CD4-positive, alpha-beta T cell treated with Interleukin-10 for 1 hour (primary cell): ENCODE measurements at regions not wholly inside any gene's neighbourhood (a gene's known extent, or its start where the extent isn't known, plus 50 kb on each side); places are given as distances from the start of the nearest gene placed in this dataset.
"Not testable (repeated sequence)": the region's sequence is repeated elsewhere in the genome, so short reads cannot be mapped to it uniquely, and the experiment has no call there.

Experiments used
- DNase-seq: peaks from one replicate; pipeline ENCODE4 v3.0.0-alpha.2; 2020

DNA sequence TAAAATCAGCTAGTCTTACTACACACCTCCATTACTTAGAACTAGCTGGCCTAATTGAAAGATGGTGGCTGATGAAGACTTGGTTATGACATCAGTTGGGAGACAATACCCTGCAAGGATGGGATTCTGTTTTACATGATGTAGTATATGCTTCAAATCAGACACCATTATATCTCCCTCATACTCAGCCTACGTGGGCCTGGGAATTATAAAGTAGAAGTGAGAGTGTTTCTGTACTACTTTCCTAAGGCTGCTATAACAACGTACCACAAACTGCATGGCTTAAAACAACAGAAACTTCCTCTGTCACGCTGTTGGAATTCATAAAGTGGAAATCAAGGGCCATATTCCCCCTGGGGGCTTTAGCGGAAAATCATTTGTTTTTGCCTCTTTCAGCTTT is 190.4 kb downstream of the PAH start:
- no peak for DNase-seq

DNA sequence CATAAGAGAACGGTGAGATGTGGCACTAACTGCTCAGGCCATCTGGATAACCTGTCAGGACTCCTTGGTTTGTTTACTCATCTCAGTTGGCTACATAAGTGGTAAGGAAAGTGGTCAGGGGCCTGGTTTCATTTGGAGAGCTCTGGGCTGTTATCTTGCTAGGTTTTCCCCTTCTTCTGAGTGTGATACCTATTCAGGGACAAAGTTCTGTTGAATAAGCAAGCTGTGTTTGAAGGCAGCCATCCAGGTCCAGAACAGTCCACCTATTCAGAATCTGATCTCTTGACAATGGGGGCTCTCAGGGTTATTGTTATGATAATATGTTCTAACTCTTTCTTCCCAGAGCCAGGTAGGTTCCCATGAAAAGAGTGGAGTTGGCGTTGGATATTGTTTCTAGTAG is 194.9 kb downstream of the PAH start:
- DNase-seq, result no peak

DNA sequence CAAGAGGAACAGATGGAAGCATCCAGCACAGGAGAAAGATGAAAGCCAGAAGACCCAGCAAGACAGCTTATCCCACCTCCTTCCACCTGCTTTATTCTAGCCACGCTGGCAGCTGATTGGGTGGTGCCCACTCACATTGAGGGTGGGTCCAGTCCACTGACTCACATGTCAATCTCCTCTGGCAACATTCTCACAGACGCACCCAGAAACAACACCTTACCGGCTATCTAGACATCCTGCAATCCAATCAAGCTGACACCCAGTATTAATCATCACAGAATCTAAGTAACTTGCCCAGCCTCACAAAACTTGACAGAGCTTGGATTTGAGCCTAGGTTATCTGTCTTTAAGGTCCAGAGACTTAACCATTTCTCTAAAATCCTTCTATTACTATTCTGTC is 208.9 kb downstream of the PAH start:
- DNase-seq, result no peak

DNA sequence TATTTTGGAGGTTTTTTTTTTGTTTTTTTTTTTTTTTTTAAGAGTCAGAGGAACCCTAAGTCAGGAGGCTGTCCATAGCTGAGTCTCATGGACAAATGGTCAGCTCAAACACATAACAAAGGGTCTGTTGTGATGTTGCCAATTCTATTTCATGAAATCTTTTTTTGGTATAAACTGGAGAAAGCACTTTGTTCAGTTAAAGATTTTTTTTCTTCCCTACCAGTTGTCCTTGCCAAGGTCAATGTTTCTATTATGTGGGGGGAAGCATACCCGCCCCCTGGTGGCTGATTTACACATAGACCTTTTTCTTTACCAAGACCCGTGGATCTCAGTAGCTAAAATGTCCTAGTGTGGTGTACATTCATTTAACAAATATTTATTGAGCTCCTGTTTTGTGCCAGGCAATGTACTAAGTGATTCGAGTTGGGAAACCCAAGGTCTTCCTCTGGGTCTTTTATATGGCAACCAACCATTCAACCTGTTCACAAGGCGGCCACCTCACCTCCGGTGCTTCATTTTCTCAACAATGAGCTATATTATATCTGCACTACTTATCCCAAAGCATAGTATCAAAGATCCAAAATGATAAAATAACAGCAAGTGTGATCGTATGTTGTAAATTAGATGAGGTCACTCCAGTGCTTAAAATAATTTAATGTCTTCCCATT is 214.5 kb downstream of the PAH start:
- no peak for DNase-seq

DNA sequence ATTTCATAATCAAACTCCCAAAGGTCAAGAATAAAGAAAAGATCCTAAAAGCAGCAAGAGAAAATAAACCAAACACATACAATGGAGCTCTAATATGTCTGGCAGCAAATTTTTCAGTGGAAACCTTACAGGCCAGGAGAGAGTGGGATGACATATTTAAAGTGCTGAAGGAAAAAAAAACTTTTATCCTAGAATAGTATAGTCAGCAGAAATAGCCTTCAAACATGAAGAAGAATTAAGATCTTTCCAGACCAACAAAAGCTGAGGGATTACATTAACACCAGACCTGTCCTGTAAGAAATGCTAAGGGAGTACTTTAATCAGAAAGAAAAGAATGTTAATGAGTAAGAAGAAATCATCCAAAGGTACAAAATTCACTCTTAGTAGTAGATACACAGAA is 215.7 kb upstream of the IGF1 start:
- no peak for DNase-seq

DNA sequence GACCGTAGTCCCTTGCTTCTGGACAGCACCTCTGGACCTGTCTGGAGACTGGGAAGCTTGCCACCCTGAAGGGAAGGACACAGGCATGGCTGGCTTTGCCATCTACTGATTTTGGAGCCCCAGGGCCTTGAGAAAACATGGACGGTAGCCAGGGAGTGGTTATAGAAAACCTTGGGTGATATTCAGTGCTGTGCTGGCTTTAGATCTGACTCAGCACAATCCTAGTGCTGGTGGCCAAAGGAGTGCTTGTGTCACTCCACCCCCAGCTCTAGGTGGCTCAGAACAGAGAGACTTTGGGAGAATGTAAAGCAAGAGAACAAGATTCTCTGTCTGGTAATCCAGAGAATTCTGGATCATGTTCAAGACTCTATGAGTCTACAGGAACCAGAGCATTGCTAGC is 214.5 kb upstream of the IGF1 start:
- DNase-seq, result no peak

DNA sequence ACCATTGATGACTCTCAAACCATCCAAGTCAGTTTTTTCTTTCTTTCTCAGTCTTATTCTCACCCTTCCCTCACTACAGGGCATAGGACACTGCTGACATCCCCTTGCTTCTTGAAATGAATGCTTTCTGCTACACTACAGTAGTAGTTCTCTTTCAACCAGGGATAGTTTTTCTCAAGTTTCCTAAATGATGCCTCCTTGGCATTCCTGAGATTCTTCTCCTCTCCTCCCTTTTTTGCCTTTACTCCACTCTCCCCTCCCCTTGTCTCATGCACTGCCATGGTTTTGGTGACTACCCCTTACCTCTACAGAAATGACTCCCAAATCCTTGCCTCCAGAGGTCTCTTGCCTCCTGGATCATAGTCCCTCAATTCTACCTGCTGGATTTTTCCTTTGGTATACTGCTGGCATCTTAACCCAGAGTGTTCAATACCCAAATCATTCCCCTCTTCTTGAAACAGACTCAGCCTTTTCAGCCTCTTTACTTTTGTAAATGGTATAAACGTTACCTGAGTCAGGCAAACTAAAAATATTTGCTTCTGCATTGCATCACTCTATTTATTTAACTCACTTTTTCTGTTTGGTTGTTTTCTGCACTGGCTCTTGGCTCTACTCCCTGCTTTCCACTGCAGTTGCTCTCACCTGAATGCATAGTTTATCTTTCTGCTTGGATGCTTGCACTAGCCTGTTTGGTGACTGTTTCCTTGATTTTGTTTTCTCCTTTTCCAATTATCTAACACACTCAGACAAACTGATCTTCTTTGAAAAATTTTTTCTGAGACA is 211.6 kb upstream of the IGF1 start:
- no peak for DNase-seq

DNA sequence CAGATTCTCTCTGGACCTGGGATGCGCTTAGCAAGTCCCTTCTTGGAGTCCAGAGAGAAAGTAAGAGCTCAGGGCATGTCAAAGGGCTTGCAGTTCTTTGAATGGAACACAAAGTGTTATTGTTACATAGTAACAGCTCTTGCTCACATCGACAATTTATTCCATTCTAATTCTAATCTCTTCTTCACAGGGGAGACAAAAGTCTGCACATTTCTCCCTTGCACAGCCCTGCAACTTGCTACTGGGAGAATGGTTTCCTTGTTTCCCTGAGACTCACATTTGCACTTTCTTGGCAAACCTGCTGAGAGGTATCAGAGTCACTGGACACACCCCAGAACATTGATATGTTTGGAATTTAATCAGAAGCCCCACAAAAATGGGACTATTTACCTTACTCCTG is 209.9 kb upstream of the IGF1 start:
- DNase-seq, result no peak

DNA sequence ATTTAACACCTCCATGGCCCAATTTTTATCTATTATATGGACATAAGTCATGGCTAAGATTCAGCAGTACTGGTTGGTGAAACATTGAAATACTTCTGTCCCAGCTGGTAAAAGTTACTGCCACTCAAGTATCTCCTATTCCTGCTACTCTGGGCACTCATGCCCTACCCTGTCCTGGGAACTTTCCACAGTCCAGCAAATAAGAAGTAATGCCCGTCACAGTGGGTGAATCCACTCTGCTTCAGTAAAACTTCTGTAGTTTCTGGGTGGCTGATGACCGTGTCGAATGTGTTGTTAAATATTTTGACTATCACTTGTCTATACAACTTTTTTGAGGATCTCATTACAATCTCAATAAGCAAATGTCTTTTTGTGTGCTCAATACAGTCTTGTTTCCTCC is 209.3 kb upstream of the IGF1 start:
- no peak for DNase-seq

DNA sequence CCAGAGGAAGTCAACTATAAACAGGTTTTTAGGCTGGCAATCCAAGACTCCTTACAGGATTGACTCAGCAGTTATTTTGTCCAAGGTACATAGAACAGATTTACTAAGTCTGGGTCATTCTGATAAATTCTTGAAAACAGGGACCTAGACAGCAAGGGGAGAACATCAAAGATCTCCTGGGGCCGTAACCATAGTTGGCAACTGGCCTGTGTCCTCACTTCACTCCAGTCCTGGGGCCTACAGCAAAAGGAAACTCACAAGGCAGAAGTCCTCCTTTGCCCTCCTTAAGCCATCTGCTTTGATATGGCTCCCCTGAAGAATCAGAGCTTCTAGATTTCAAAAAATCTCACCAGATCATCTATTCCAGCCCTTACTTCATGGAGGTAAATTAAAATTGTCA is 207.2 kb upstream of the IGF1 start:
- DNase-seq, result no peak

DNA sequence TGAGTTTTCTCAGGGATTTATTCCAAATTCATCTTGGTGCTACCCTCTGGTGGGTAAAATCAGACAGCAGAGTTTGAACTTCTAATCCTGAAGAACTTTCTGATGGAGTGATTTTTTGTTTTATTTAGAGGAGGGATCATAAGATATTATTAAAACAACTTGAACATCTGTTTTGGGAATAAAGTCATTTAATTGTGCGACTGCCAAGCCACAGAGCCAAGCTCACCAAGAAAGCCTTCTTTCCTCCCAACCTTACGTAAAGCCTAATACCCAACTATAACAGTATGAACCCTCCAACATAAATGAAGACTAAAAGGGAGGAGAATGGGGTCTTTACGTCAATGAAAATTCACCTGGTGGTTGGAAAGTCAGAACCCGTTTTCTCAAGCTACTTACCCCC is 205.5 kb upstream of the IGF1 start:
- DNase-seq, result no peak

DNA sequence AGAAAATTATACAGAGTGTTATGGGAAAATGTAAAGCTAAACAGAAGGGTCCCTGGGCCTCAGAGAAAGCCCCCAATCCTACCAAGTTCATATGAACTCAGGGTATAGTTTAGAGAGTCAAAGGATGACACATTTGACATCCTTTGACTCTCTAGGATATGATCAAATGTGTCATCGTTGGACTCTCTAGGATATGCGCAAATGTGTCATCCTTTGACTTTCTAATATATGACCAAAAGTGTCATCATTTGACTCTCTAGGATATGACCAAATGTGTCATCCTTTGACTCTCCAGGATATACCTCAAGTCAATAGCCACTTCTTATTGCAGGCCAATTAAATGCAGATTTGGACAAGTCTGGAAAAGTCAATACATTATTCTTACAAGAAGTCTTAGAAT is 204.8 kb upstream of the IGF1 start:
- DNase-seq, result no peak

DNA sequence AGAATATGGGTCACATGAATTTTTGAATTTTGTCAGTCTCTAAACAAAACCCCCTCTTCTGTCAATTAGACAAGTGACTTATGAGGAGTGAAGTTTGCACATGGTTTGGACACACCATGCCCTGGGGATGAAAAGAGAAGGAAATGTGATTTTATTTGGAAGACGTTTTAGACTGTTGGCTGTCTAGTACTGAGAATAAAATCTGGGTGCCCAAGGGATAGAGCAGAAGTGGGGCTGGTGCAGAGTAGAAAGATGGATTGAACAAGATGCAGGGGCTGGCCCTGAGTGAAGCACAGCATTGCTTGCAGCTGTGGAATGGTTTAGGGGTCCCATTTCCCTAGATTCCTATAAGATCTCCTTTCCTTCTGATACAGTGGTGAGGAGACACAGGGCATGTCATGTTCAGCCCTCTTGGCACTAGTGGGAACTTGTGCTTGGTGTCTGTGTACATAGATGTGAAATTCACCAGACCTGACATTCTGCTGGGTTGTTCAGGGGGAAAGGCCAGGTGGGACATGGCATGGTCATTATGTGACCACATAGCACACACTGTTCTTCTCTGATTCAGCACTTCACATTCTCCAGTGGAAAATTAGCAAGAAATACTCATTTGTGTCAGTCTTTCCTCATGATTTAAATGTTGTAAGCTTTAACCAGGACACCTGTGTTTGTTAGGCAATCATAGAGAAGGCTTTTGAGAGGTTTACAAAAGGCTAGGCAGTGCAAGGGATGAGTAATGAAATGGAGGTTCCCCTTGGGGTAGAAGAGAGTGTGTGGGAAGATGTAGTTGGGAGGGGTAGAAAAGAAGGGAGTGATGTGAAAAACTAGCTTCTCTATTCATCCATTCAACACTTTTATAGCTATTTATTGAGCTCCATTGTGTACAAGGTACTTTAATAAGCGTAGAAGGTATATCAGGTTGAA is 202.3 kb upstream of the IGF1 start:
- DNase-seq, result no peak

DNA sequence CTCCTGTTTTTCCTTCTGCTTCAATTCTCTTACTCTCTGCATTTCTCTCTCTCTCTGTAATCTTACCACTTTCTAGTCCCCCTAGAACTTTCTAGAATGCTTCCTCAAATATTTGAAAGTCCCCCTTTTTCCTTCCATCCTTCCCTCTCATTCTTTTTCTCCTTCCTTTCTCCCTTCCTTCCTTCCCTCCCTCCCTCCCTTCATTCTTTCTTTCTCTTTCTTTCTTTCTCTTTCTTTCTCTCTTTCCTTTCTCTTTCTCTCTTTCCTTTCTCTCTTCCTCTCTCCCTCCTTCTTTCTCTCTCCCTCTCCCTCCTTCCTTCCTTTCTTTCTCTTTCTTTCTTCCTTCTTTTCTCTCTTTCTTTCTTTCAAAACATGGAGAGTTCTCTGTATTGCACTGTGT is 201.4 kb upstream of the IGF1 start:
- no peak for DNase-seq

DNA sequence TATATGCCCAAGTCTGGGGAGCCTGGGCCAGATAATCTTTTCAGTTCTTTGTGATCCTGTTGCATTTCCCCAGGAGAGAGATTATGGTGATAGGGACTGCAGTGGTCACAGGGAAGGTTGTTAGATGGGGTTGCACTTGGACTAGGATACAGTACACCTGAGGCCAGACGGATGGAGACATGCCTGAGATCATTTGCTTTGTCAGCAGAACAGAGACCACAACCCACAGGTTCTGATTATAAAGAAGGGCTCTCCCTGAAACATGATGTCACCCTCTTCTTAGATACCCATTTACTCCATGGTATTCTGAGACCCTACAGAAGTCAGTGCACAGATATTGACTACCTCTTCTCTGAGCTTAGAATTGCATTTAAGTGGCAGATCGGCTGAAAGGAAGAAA is 200.9 kb upstream of the IGF1 start:
- DNase-seq, result no peak

DNA sequence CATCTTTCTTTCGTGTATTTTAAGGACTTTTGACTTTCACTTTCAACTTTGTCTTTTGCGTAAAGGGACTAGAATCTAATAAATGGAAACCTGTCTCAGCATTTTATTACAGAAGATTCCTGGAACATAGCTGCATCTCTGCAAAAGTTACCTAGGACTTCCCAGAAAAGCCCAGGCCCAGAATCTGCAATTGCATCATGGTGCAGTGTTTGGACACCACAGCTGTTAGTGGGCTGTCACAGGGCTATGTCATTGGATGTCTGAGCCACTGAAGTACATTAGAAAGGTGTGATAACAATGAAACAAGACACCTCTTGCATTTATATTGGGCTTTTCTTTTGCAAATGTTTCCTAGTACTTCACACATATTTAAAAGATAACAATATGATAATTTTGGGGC is 199.9 kb upstream of the IGF1 start:
- no peak for DNase-seq

DNA sequence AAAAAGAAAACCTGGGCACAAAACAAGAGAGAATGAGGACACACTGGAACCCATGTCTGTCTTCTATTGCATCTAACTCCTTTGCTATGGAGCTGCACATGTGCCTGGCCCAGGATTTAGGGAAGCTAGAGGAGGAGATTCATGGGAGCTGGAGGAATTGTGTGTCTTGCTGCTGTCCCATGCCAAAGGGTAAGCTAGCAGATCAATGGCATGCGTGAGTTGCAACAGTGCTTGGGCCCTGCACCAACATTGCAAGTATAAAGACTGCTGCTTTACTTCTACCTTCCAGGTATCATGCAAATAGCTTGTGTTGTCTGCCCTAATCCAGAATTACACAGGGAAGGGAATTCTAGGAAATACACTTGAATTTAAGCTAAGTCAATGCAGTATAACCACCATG is 196.4 kb upstream of the IGF1 start:
- DNase-seq, result no peak

DNA sequence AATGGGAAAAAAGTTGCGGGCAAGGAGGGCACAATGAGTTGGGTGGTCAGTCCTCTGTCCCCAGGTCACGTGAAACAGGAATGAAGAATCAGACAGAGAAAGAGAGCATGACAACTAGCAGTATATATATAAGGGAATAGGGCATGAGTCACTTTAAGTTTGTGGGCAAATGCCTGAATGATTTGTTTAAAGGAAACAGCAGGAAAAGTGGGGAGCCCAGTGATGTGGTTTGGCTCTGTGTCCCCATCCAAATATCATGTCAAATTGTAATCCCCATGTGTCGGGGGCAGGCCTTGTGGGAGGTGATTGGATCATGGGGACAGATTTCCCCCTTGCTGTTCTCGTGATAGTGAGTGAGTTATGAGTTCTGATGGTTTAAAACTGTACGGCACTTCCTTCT is 195.3 kb upstream of the IGF1 start:
- no peak for DNase-seq

DNA sequence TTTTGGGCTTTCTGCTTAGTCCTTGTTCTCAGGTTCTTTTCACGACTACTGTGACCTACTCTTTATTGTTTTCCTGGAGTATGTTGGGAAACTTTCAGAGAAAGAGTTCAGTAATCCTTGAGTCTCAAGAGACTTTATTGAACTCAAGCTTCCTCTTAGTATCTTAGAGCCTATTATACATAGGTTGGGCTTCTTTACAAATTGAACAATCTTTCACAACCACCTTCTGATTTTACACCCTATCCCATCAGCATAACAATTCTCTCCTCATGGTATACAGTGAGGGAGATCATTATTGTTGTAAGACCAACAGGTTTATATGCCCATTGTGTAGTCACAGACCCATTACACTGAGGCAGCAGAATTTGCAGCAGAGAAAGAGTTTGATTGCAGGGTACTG is 193.2 kb upstream of the IGF1 start:
- no peak for DNase-seq

DNA sequence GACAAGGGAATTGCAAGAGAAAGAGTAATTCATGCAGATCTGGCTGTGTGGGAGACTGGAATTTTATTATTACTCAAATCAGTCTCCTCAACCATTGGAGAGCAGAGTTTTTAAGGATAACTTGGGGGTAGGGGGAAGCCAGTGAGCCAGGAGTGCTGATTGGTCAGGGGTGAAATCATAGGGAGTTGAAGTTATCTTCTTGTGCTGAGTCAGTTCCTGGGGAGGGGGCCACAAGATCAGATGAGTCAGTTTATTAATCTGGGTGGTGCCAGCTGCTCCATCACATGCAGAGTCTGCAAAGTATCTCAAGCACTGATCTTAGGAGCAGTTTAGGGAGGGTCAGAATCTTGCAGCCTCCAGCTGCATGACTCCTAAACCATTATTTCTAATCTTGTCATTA is 191.8 kb upstream of the IGF1 start:
- not testable (repeated sequence) for DNase-seq

DNA sequence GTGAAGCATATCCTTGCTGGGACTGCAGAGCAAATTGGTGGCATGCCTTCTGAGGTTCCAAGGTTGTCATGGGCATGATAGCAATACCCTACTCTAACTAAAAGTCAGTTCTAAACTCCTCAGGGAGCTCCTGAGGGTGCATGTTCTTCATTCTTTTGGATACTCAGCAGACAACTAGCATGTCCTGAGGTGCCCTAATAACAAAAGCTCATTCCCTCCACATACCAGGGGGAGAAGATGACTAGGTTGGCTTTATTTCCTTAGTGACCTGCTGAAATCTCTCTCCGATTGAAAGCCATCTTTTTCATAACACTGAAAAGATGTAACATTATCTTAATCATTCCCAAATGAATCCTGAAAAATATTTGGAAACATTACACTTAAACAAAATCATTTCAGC is 188.7 kb upstream of the IGF1 start:
- DNase-seq, result no peak

DNA sequence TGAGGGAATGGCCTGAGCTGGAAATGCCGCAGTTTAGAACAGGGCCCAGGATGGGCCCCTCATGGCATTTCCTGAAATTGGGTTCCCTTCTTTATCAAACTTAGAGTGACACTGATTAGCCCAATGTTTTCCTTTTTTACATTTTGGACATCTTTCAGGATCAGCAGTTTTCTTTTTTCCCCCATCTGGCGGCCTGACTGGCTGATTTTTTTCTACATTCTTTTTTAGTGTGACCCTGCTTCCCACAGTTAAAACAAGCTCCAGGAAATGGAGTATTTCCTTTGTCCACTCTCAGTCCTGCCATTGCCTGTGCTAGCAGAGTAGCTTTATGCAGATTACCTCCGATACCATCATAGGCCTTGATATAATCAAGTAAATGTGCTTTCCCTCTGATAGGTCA is 185.8 kb upstream of the IGF1 start:
- DNase-seq, result not testable (repeated sequence)

DNA sequence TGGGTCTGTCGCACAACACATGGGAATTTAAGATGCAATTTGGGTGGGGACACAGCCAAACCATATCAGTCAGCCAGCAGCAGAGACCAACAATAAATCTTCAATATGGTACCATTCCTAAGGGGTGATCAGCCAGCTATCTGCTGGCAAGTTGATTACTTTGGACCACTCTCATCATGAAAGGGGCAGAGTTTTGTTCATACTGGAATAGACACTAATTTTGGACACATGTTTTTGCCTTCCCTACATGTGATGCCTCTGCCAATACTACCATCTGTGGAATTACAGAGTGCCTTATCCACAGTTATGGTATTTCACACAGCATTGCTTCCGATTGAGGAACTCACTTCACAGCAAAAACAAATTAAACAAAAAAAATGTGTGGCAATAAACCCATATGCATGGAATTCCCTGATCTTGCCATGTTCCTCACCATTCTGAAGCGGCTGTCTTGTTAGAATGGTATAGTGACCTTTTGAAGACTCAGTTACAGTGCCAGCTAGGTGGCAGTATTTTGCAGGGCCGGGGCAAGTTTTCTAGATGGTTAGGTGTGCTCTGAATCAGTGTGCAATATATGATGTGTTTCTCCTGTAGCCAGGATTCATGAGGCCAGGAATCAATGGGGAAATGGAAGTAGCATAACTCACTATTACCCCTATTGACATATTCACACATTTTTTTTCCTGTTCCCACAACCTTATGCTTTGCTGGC is 179.0 kb upstream of the IGF1 start:
- DNase-seq, result no peak
